Adipocyte (in vitro differentiated cells): ENCODE measurements at regions not wholly inside any gene's neighbourhood (a gene's known extent, or its start where the extent isn't known, plus 50 kb on each side); places are given as distances from the start of the nearest gene placed in this dataset.
A peak's percentile ranks its signal among the peaks of the same experiment; 100 is the strongest.

ENCODE experiments used
- DNase-seq: peaks from one replicate; pipeline ENCODE4 v3.0.0-alpha.2; 2015; ENCODE audit warnings: low read depth
- H3K27me3 ChIP-seq: replicated peaks from 2 replicates; pipeline ENCODE4 v1.7.0; 2013; ENCODE audit warnings: mild to moderate bottlenecking, low read length, moderate library complexity; ENCODE audit not compliant: control insufficient read depth, insufficient read depth
- H3K36me3 ChIP-seq: 2 replicates; pipeline ENCODE4 v1.7.0; 2013; ENCODE audit warnings: low read length, mild to moderate bottlenecking, moderate library complexity; ENCODE audit not compliant: control insufficient read depth, insufficient read depth, severe bottlenecking
- H3K4me1 ChIP-seq: 2 replicates; pipeline ENCODE4 v1.7.0; 2013; ENCODE audit warnings: mild to moderate bottlenecking, low read length, moderate library complexity; ENCODE audit not compliant: control insufficient read depth, insufficient read depth
- H3K4me3 ChIP-seq: 2 replicates; pipeline ENCODE4 v1.7.0; 2013; ENCODE audit warnings: mild to moderate bottlenecking, low read length, moderate library complexity
- H3K9ac ChIP-seq: 2 replicates; pipeline ENCODE4 v1.7.0; 2013; ENCODE audit warnings: mild to moderate bottlenecking, low read length, moderate library complexity
- H3K9me3 ChIP-seq: 2 replicates; pipeline ENCODE4 v1.7.0; 2013; ENCODE audit warnings: mild to moderate bottlenecking, low read length, moderate library complexity; ENCODE audit not compliant: control insufficient read depth

DNA sequence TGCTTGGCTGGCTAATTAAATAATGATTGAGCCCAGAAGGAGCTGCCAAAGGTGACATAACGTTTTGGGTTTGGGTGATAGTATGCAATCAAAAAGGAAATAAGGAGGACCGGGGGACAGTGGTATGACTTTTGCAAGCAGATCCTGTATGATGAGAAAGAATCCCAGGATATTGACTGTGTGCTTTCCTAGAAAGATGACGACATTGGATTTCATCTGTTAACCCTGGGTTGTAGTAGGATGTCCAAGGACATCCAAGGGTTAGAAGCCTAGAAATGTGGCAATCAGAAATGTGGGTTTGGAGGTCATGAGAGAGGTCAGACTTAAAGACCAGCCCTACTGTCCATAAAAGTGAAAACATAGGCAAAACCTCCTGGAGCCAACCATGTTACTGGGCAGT, 50.3 kb upstream of the HMHB1 start:
- Histone ChIP-seq H3K4me3 (no peak overlapping the region), H3K36me3 (no peaks in the 10 kb centered on the region), H3K9ac (no peak overlapping the region), H3K4me1 (peaks cover 19% of the 10 kb centered on the region), H3K9me3 (no peaks in the 10 kb centered on the region), H3K27me3 (no peaks in the 10 kb centered on the region)
- DNase-seq: no peak

DNA sequence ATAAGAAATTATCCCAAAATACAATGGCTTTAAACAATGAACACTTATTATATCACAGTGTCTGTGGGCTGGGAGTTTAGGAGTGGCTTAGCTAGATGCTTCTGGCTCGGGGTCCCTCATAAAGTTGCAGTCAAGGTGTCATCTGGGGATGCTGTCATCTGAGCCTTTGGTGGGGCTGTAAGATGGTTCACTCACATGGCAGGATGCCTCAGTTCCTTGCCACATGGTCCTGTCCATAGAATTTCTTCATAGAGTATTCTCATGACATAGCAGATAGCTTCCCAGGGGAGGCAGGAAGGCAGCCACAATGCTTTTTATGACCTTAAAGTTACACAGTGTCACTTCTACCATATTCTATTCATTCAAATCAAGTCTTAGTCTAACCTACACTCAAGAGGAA, 51.2 kb upstream of the HMHB1 start:
- DNase-seq: no peak
- no peak overlapping the region for H3K4me3 ChIP-seq
- H3K9me3 ChIP-seq: no peaks in the 10 kb centered on the region
- H3K36me3 ChIP-seq: no peaks in the 10 kb centered on the region
- peaks cover 19% of the 10 kb centered on the region for H3K4me1 ChIP-seq
- no peaks in the 10 kb centered on the region for H3K27me3 ChIP-seq
- H3K9ac ChIP-seq: no peak overlapping the region

DNA sequence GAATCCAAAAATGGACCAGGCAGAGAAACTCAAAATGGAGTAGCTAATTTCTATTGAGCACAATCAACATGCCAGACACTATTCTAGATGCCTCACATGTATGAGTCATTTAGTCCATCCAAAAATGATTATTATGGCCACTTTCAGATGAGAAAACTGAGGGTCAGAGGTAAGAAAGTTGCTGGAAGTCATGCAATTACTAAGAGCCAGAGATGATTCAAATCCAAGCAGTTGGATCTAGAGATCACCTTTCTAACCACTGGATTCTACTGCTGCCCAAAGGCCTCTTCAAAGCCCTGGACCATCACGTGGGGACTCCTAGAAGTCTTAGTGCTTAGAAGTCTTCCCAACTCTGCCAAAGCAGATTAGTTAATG, 51.8 kb upstream of the HMHB1 start:
- Histone ChIP-seq H3K27me3 (no peaks in the 10 kb centered on the region), H3K4me3 (no peak overlapping the region), H3K9me3 (no peaks in the 10 kb centered on the region), H3K4me1 (peaks cover 19% of the 10 kb centered on the region), H3K9ac (no peak overlapping the region), H3K36me3 (no peaks in the 10 kb centered on the region)
- no peak for DNase-seq

DNA sequence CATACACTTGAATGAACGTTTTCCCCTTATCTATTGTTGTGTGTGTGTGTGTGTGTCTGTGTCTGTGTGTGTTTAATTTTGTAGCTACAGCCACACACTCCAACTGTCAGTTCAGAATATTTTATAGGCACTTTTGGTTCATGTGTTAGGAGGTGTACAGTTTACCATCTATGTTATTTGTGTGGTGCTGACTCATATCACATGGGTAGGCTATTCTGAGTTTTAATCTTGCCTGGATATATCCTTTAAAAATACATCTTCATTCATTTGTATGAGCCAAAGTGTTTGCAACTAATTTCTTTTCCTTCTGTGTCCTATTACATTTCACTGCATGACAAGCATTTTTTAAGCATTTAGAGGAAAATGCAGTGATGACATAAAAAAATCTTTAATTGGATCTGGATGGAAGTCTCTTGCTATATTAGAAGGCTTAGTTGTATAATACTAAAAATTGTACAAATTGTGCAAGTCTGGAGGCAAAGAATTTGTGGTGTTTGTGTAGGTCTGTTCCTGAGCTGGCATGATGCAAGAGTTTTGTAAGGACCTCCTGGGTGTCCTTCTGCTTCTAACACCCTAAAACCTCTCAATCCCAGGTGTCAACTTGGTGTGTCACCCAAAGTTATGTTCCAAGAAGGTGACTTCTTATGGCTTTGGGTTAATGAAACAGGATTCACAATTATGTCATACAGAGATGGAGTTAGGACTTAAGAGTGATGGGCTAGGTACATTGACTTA, 52.4 kb upstream of the HMHB1 start:
- no peaks in the 10 kb centered on the region for H3K9me3 ChIP-seq
- no peaks in the 10 kb centered on the region for H3K27me3 ChIP-seq
- no peak overlapping the region for H3K9ac ChIP-seq
- H3K36me3 ChIP-seq: no peaks in the 10 kb centered on the region
- H3K4me3 ChIP-seq: peak overlapping the region; percentile 43
- peak; percentile 80 for DNase-seq
- H3K4me1 ChIP-seq: peaks cover 19% of the 10 kb centered on the region

DNA sequence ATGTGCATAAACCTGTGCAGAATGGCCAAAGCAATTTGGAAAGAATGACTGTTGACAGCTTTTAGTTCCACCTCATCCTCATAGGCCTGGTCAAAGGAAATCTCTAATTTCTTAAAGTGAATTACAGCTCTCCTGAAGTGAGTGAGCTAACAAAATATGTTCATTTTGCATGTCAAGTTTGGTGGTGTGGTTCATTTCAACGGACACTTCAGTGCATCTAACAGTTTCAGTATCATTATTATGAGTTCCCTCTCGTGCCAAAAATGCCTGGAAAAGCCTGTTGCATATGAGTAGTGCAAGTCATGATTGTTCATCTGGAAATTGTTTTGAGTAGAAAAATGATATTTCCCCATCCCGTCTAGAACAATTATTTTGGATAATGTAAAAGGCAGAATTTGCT, 53.2 kb upstream of the HMHB1 start:
- Histone ChIP-seq H3K4me1 (peaks cover 19% of the 10 kb centered on the region), H3K9ac (no peak overlapping the region), H3K27me3 (no peaks in the 10 kb centered on the region), H3K4me3 (peak overlapping the region; percentile 43), H3K9me3 (no peaks in the 10 kb centered on the region), H3K36me3 (no peaks in the 10 kb centered on the region)
- peak; percentile 88 for DNase-seq

DNA sequence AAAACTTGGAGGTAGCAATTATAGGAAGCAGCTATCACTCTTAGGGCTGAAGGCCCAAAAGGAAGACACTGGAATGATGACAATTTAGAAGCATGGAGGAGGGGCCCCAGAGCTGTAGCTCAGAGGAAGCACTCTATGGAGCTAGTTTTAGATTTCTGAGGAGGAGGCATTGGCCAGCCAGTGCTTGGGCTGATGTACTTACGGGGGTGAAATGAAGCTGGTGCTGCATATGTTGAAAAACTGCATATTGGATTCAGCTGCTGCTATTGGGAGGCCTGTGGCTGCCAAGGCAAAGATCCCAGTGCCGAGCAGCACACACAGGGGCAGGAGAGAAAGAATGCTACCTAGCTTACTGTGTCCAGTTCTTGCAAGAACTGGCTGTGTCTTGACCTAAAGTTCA, 53.9 kb upstream of the HMHB1 start:
- peaks cover 19% of the 10 kb centered on the region for H3K4me1 ChIP-seq
- DNase-seq: no peak
- H3K9ac ChIP-seq: no peak overlapping the region
- no peak overlapping the region for H3K4me3 ChIP-seq
- no peaks in the 10 kb centered on the region for H3K9me3 ChIP-seq
- no peaks in the 10 kb centered on the region for H3K27me3 ChIP-seq
- H3K36me3 ChIP-seq: no peaks in the 10 kb centered on the region

DNA sequence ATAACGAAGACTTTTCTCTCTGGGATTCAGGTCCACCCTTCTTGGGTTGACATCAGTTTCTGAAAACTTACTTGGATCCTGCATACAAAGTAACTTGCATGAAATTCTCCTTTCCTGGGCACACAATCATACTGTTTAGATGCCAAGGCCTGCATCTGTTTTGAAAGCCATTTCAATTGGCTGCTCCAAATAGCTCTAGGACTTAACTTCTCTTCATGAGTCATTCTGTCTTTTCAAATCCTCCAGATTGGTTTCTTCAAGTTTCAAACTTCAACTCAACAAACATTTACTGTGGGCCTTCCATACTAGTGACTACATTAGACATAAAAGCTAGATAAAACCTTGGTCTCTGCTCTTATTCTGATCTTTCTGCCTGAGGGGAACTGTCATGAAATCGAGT, 54.8 kb upstream of the HMHB1 start:
- no peaks in the 10 kb centered on the region for H3K9me3 ChIP-seq
- peak; percentile 67 for DNase-seq
- no peaks in the 10 kb centered on the region for H3K36me3 ChIP-seq
- no peak overlapping the region for H3K4me3 ChIP-seq
- H3K4me1 ChIP-seq: peaks cover 19% of the 10 kb centered on the region
- H3K27me3 ChIP-seq: no peaks in the 10 kb centered on the region
- H3K9ac ChIP-seq: no peak overlapping the region

DNA sequence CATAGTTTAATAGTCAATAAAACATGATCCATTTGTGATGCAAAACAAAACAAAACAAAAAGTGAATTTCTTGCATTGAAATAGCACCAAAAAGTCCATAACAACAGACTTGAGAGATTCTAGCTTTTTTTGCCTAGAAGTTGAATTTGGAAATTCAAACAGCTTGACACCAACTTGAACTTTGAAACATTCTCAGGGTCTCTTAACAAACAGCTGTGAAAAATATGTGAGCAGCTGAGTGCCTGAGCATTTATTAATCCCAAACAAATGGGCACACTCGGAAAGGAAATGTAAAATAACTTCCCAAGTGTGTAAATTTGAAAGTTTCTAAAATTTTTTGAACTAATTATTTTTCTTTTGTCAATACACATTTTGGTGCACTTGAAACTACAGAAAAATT, 56.0 kb upstream of the HMHB1 start:
- peaks cover 17% of the 10 kb centered on the region for H3K4me1 ChIP-seq
- no peaks in the 10 kb centered on the region for H3K9me3 ChIP-seq
- no peaks in the 10 kb centered on the region for H3K27me3 ChIP-seq
- DNase-seq: no peak
- H3K9ac ChIP-seq: no peak overlapping the region
- H3K4me3 ChIP-seq: no peak overlapping the region
- H3K36me3 ChIP-seq: no peaks in the 10 kb centered on the region

DNA sequence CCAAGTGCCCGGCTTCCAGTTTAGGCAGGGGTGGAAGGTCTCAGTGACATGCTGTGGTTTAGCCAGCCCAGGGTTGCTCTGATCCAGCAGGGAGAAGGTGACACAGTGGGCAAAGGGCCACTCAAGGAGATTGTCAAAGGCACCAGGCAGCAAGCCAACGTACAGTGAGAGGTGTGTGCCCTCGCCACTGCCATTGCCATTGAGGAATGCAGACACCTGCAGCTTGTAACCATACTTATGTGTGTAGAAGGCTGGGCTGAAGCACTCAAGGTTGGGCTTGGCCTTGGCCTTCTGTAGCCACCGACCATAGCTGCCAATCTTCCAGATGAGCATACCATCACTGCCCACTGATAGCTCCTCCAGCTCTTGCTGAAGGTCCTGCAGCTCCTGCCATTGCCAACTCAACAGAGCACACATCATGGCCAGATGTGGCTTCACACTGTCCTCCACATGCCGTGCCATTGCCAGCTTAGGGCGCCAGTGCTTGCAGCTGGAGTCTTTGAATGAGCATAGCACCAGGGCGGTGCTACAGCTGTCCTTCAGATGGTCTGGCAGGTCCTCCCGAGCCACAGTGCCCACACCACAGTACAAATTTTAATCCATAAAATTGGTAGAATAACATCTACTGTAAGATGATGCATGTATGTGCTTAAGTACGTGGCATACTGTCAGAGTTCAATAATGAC, 59.7 kb upstream of the HMHB1 start:
- no peak for DNase-seq
- Histone ChIP-seq H3K27me3 (no peaks in the 10 kb centered on the region), H3K9me3 (no peaks in the 10 kb centered on the region), H3K4me3 (no peak overlapping the region), H3K9ac (no peak overlapping the region), H3K36me3 (no peaks in the 10 kb centered on the region), H3K4me1 (peaks cover 11% of the 10 kb centered on the region)

DNA sequence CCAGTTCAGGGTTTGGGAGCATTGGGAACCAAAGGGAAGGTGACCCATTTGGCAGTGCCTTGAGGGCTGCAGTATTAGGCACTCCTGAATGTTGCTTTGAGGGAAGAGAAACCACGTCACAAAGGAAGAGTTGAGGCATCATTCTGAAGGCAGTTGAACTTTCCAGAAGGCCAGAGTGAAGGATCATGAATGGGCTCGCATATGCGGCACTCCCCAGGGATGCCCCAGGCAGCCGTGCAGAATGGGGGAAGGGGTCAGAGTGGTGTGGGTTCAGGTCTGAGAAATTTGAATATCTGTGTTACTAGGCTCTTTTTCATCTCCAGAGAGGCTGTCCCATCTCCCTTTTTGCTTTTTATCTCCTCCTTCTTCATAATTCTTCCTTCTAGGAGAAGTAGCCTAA, 60.6 kb upstream of the HMHB1 start:
- Histone ChIP-seq H3K9me3 (no peaks in the 10 kb centered on the region), H3K36me3 (no peaks in the 10 kb centered on the region), H3K9ac (no peak overlapping the region), H3K4me3 (no peak overlapping the region), H3K27me3 (no peaks in the 10 kb centered on the region), H3K4me1 (peaks cover 11% of the 10 kb centered on the region)
- DNase-seq: no peak

DNA sequence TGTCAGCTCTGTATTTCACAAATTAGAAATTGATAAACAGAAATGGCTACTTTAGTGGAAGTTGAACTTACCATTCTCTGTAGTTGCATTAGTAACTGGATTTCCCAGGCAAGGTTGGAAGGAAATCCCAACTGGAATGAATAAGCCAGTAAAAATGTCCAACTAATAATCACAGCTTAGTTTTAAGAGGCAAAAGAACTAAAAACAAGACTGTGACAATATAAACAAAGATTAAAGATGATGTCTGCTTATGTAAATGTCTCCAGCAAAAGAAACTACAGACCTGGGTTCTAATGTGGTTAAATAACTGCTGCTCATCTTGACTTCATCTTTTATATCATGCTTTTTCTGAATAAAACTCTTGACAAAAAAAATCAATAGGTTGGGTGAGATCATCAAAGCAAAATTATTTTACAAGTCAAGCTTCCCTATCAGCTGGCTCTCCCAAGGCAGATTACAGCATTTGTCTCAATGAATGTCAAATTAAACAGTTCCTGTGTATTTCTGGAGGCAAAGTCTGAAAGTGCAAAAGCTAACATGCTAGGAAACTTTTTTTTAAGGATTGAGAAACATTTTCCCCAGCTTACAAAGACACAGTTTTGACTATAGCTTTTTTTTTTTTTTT, 62.3 kb upstream of the HMHB1 start:
- H3K36me3 ChIP-seq: no peaks in the 10 kb centered on the region
- DNase-seq: peak; percentile 23

More for the DNA sequence above, 62.3 kb upstream of the HMHB1 start:
- H3K9me3 ChIP-seq: no peaks in the 10 kb centered on the region
- H3K4me3 ChIP-seq: no peak overlapping the region
- no peaks in the 10 kb centered on the region for H3K27me3 ChIP-seq
- H3K4me1 ChIP-seq: peaks cover 11% of the 10 kb centered on the region
- no peak overlapping the region for H3K9ac ChIP-seq
